Right atrium auricular region (tissue), 2 donors: ENCODE measurements at regions not wholly inside any gene's neighbourhood (a gene's known extent, or its start where the extent isn't known, plus 50 kb on each side); places are given as distances from the start of the nearest gene placed in this dataset.
A peak's percentile ranks its signal among the peaks of the same experiment; 100 is the strongest.

Experiments used
- DNase-seq: peaks from one replicate; pipeline ENCODE4 v3.0.0-alpha.2; 2019; ENCODE audit warnings: low spot score
- H3K27ac ChIP-seq, 2 donors: fragments of 200-600 bp; sonication (generic); 1 replicate in 1 of 2; 2 replicates in 1 of 2; pipeline ENCODE4 v1.5.1; 2016 to 2019
- H3K27me3 ChIP-seq, 2 donors: fragments of 200-600 bp; sonication (generic); one replicate each; pipeline versions ENCODE4 v1.5.1 to v1.6.0; 2017 to 2019
- H3K36me3 ChIP-seq: fragments of 200-600 bp; sonication (generic); one replicate; pipeline ENCODE4 v1.5.1; 2016
- H3K4me1 ChIP-seq, 2 donors: fragments of 200-600 bp; sonication (generic); one replicate each; pipeline versions ENCODE4 v1.5.1 to v1.6.0; 2017 to 2019
- H3K4me3 ChIP-seq, 2 donors: fragments of 200-600 bp; sonication (generic); 1 replicate in 1 of 2; 2 replicates in 1 of 2; pipeline ENCODE4 v1.5.1; 2017 to 2019; ENCODE audit warnings: mild to moderate bottlenecking in 1 of 2, moderate library complexity in 1 of 2
- H3K9me3 ChIP-seq, 2 donors: fragments of 200-600 bp; sonication (generic); one replicate each; pipeline ENCODE4 v1.5.1; 2019
- TF ChIP-seq, protein P1 (sequence below), 2 donors: fragments of 200-600 bp; sonication (generic); IDR thresholded peaks; one replicate each; pipeline ENCODE4 v1.5.1; 2019; ENCODE audit warnings: antibody characterized with exemption in 2 of 2

DNA sequence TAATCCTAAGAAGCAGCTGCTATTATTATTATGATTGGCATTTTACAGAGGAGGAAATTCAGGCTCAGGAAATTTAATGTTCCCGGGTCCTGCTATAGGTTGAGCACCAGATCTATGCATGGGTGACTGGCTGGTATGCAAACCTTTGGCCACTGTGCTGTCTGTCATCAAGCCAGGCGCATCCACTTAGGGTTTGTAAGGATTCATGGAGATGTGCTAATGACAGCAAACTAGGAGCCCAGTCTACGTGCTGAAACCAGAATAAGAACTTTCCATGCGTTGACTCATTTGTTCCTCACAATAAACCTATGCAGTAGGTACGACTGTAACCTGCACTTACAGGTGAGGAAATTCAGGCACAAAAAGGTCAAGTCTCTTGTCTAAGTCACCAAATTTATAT is 64.5 kb upstream of the ZMIZ1 start:
- Histone ChIP-seq H3K4me3 (no peak overlapping the region), H3K4me1 (peaks cover 0 to 6% of the 10 kb centered on the region in 2 donors), H3K27me3 (no peaks in the 10 kb centered on the region), H3K9me3 (no peaks in the 10 kb centered on the region), H3K36me3 (no peaks in the 10 kb centered on the region), H3K27ac (no peak overlapping the region)
- no peak for DNase-seq
- TF ChIP-seq, protein P1, sequence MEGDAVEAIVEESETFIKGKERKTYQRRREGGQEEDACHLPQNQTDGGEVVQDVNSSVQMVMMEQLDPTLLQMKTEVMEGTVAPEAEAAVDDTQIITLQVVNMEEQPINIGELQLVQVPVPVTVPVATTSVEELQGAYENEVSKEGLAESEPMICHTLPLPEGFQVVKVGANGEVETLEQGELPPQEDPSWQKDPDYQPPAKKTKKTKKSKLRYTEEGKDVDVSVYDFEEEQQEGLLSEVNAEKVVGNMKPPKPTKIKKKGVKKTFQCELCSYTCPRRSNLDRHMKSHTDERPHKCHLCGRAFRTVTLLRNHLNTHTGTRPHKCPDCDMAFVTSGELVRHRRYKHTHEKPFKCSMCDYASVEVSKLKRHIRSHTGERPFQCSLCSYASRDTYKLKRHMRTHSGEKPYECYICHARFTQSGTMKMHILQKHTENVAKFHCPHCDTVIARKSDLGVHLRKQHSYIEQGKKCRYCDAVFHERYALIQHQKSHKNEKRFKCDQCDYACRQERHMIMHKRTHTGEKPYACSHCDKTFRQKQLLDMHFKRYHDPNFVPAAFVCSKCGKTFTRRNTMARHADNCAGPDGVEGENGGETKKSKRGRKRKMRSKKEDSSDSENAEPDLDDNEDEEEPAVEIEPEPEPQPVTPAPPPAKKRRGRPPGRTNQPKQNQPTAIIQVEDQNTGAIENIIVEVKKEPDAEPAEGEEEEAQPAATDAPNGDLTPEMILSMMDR (IDR thresholded peaks at IDR 0.05) = no peak

DNA sequence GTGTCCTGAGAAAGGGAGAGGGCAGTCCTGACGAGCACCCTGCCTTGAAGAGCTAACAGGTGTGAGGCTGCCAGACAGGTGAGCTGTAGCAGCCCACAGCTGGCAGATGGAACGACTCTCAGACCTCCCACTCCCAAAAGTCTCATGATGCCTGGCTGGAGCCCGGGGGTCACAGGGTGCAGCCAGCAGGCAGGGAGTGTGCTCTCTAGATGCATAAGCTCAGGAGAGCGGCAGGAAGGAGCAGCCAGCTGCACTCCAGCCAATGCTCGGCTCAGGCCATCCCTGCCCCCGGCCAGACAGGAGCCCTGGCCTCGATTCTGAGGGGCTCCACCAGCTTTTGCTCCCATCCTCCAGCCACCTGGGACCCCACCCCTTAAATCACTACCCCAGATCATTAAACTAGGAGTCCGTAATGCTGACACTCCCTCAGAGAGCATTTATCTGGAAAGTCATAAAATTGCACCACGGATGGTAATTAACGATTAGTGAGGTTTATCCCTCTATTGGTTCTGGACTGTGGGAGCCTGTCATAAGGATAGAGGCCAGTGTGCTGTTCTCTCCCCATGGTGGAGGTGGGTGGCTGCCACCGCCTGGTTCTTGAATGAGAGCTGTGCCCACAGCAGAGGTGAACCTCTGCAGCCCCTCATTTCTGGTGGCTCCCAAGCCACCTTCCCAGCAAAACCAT is 63.5 kb upstream of the ZMIZ1 start:
- Histone ChIP-seq H3K27me3 (no peaks in the 10 kb centered on the region), H3K27ac (no peak overlapping the region), H3K4me1 (peaks cover 0 to 6% of the 10 kb centered on the region in 2 donors), H3K36me3 (no peaks in the 10 kb centered on the region), H3K4me3 (no peak overlapping the region), H3K9me3 (no peaks in the 10 kb centered on the region)
- TF ChIP-seq, protein P1 (IDR thresholded peaks at IDR 0.05) = no peak
- DNase-seq = no peak

GRCh38 chr10:79007018-79007417 is 61.7 kb upstream of the ZMIZ1 start:
- H3K27ac ChIP-seq = no peak overlapping the region
- no peaks in the 10 kb centered on the region for H3K36me3 ChIP-seq
- no peaks in the 10 kb centered on the region for H3K27me3 ChIP-seq
- peaks cover 0 to 6% of the 10 kb centered on the region in 2 donors for H3K4me1 ChIP-seq
- no peaks in the 10 kb centered on the region for H3K9me3 ChIP-seq
- no peak for DNase-seq
- TF ChIP-seq, protein P1 (IDR thresholded peaks at IDR 0.05) = no peak
- H3K4me3 ChIP-seq = no peak overlapping the region

DNA sequence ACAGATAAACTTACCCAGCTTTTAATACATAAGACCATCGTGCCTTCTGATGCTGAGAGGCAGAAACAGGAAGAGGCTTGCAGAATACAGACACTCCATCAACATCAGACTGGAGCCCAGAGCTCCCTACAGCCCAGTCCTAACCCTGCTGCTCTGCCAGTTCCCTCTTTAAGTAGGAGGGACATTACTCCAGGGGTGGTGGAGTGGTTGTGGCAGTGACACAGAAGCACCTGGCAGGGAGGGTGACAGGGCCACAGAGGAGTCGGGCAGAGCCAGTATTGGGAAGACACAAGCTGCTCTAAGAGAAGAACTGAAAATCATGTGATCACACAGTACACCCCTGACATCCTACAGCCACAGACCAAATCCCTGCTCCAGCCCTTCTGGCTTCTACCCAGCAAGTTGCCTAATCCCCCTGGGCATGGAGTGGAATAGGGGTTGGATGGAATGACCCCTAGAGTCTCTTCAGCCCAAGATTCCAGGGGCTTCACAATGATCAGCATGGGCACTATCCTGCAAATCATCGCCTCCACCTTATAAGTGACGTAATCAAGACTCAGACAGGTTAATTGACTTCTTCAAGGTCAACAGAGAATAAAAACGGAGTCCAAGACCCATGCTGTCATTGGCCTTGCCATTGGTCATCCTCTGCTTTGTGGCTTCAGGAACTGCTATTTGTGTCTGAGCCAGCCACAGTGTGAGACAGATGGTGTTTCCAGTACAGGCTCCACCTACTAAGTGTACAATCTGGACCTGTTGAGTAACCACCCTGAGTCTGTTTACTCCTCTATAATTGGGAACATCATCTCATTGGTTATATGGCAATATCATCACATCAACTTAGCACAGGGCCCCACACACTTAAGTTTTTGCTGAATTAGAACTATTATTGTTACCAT is 61.1 kb upstream of the ZMIZ1 start:
- H3K27me3 ChIP-seq = no peaks in the 10 kb centered on the region
- DNase-seq = peak; percentile 73
- TF ChIP-seq, protein P1 (IDR thresholded peaks at IDR 0.05) = no peak
- H3K4me3 ChIP-seq = no peak overlapping the region
- no peaks in the 10 kb centered on the region for H3K36me3 ChIP-seq
- no peaks in the 10 kb centered on the region for H3K9me3 ChIP-seq
- H3K27ac ChIP-seq = no peak overlapping the region
- peaks cover 0 to 6% of the 10 kb centered on the region in 2 donors for H3K4me1 ChIP-seq

- Histone ChIP-seq H3K36me3 (no peaks in the 10 kb centered on the region), H3K4me3 (no peak overlapping the region), H3K27me3 (no peaks in the 10 kb centered on the region), H3K27ac (no peak overlapping the region), H3K4me1 (peaks cover 0 to 4% of the 10 kb centered on the region in 2 donors), H3K9me3 (no peaks in the 10 kb centered on the region)
- no peak for DNase-seq
- TF ChIP-seq, protein P1 (IDR thresholded peaks at IDR 0.05) = no peak
Measured at GRCh38 chr10:79009145-79009544, 59.6 kb upstream of the ZMIZ1 start.
